ENCODE measurements at regions not wholly inside any gene's neighbourhood (a gene's known extent, or its start where the extent isn't known, plus 50 kb on each side); places are given as distances from the start of the nearest gene placed in this dataset.

DNA sequence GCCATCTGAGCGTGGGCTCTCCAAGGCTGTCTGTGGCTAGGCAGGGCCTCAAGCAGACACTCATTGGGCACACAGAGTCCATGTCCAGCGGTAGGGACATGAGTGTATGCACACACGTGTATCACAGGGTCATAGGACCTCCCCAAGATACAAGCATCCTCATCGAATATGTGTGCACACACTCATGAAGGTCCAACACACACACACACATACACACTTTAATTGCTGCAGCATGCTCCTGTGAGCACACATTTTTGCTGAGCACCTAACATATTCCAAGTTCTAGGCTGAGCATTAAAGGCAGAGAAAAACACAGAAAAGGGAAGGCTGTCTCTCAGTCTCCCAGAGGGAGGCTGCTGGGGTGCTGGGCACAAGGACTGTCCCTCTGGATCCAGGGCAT, 59.3 kb upstream of the TBX3 start:
- H3K36me3 ChIP-seq = no peaks in the 10 kb centered on the region
- no peak for DNase-seq (ENCODE audit: low read depth in 1 of 2, low spot score in 1 of 2)
- no peaks in the 10 kb centered on the region for H3K27me3 ChIP-seq
- H3K9me3 ChIP-seq (ENCODE audit: low read depth) = no peaks in the 10 kb centered on the region
- peaks cover 3% of the 10 kb centered on the region for H3K4me1 ChIP-seq (ENCODE audit: low read depth)
- H3K4me3 ChIP-seq = no peak overlapping the region
- no peak for TF ChIP-seq CTCF (IDR thresholded peaks at IDR 0.05; ENCODE audit: low read depth, low read length)
- H3K27ac ChIP-seq = no peak overlapping the region

- Histone ChIP-seq H3K27me3 (peaks cover 6% of the 10 kb centered on the region), H3K4me3 (no peak overlapping the region), H3K9me3 (ENCODE audit: low read depth) (no peaks in the 10 kb centered on the region), H3K4me1 (ENCODE audit: low read depth) (peaks cover 3% of the 10 kb centered on the region), H3K36me3 (no peaks in the 10 kb centered on the region), H3K27ac (no peak overlapping the region)
- DNase-seq (ENCODE audit: low read depth in 1 of 2, low spot score in 1 of 2) = peak in 1 of 2 donors; percentile 43
- TF ChIP-seq CTCF (IDR thresholded peaks at IDR 0.05; ENCODE audit: low read depth, low read length) = no peak
Measured at GRCh38 chr12:114742363-114742762, 58.4 kb upstream of the TBX3 start.

GRCh38 chr12:114741940-114742339, 58.0 kb upstream of the TBX3 start:
- peaks cover 2% of the 10 kb centered on the region for H3K4me1 ChIP-seq (ENCODE audit: low read depth)
- H3K27me3 ChIP-seq = peaks cover 10% of the 10 kb centered on the region
- H3K9me3 ChIP-seq (ENCODE audit: low read depth) = no peaks in the 10 kb centered on the region
- no peak overlapping the region for H3K4me3 ChIP-seq
- DNase-seq (ENCODE audit: low read depth in 1 of 2, low spot score in 1 of 2) = no peak
- no peak for TF ChIP-seq CTCF (IDR thresholded peaks at IDR 0.05; ENCODE audit: low read depth, low read length)
- no peaks in the 10 kb centered on the region for H3K36me3 ChIP-seq
- H3K27ac ChIP-seq = no peak overlapping the region

- Histone ChIP-seq H3K36me3 (no peaks in the 10 kb centered on the region), H3K27me3 (peaks cover 25% of the 10 kb centered on the region), H3K27ac (no peak overlapping the region), H3K4me3 (no peak overlapping the region), H3K4me1 (ENCODE audit: low read depth) (no peaks in the 10 kb centered on the region), H3K9me3 (ENCODE audit: low read depth) (no peaks in the 10 kb centered on the region)
- no peak for DNase-seq (ENCODE audit: low read depth in 1 of 2, low spot score in 1 of 2)
- no peak for TF ChIP-seq CTCF (IDR thresholded peaks at IDR 0.05; ENCODE audit: low read depth, low read length)
Measured at GRCh38 chr12:114740448-114740847, 56.5 kb upstream of the TBX3 start.

GRCh38 chr12:114738460-114739184, 54.6 kb upstream of the TBX3 start:
- H3K9me3 ChIP-seq (ENCODE audit: low read depth) = no peaks in the 10 kb centered on the region
- H3K4me3 ChIP-seq = no peak overlapping the region
- no peak overlapping the region for H3K27ac ChIP-seq
- DNase-seq (ENCODE audit: low read depth in 1 of 2, low spot score in 1 of 2) = no peak
- TF ChIP-seq CTCF (IDR thresholded peaks at IDR 0.05; ENCODE audit: low read depth, low read length) = no peak
- H3K4me1 ChIP-seq (ENCODE audit: low read depth) = no peaks in the 10 kb centered on the region
- no peaks in the 10 kb centered on the region for H3K36me3 ChIP-seq
- peaks cover 44% of the 10 kb centered on the region for H3K27me3 ChIP-seq
